ENCODE measurements at regions not wholly inside any gene's neighbourhood (a gene's known extent, or its start where the extent isn't known, plus 50 kb on each side); places are given as distances from the start of the nearest gene placed in this dataset.
A peak's percentile ranks its signal among the peaks of the same experiment; 100 is the strongest.

GRCh38 chr3:40876009-40876408 is 323.3 kb upstream of the CTNNB1 start:
- 94 to 97% methylated on average over 5 of the region's 5 CpGs for WGBS, 2 donors
- H3K4me1 ChIP-seq: peaks cover 22% of the 10 kb centered on the region
- intact Hi-C loops (cut with DNase I; ENCODE audit: low total_unique reads): no loop called here
- no peak for DNase-seq
- H3K9me3 ChIP-seq: no peaks in the 10 kb centered on the region
- H3K36me3 ChIP-seq (ENCODE audit: low read depth, missing control alignments): no peaks in the 10 kb centered on the region
- H3K4me3 ChIP-seq: no peak overlapping the region
- no peak for TF ChIP-seq POLR2A (IDR thresholded peaks at IDR 0.05)
- no peak for TF ChIP-seq CTCF (IDR thresholded peaks at IDR 0.05)
- H3K27ac ChIP-seq: no peak overlapping the region
- no peaks in the 10 kb centered on the region for H3K27me3 ChIP-seq

- Histone ChIP-seq H3K27me3 (no peaks in the 10 kb centered on the region), H3K27ac (no peak overlapping the region), H3K4me1 (peaks cover 22% of the 10 kb centered on the region), H3K4me3 (no peak overlapping the region), H3K9me3 (no peaks in the 10 kb centered on the region), H3K36me3 (ENCODE audit: low read depth, missing control alignments) (no peaks in the 10 kb centered on the region)
- 98 to 100% methylated on average over 2 of the region's 2 CpGs for WGBS, 2 donors
- no peak for TF ChIP-seq CTCF (IDR thresholded peaks at IDR 0.05)
- TF ChIP-seq POLR2A (IDR thresholded peaks at IDR 0.05): no peak
- intact Hi-C loops (cut with DNase I; ENCODE audit: low total_unique reads): no loop called here
- DNase-seq: no peak
Observed at GRCh38 chr3:40876496-40876895, 322.8 kb upstream of the CTNNB1 start.

GRCh38 chr3:40877631-40878463 is 321.5 kb upstream of the CTNNB1 start:
- H3K36me3 ChIP-seq (ENCODE audit: low read depth, missing control alignments): no peaks in the 10 kb centered on the region
- H3K9me3 ChIP-seq: no peaks in the 10 kb centered on the region
- TF ChIP-seq POLR2A (IDR thresholded peaks at IDR 0.05) (no peak), CTCF (IDR thresholded peaks at IDR 0.05) (no peak)
- H3K27ac ChIP-seq: peak overlapping the region in 1 of 2 donors; percentile 67
- no peaks in the 10 kb centered on the region for H3K27me3 ChIP-seq
- intact Hi-C loops (cut with DNase I; ENCODE audit: low total_unique reads): no loop called here
- DNase-seq: peak; percentile 72
- peaks cover 22% of the 10 kb centered on the region for H3K4me1 ChIP-seq
- H3K4me3 ChIP-seq: no peak overlapping the region
- WGBS, 2 donors: 25 to 39% methylated on average over 10 to 11 of the region's 11 CpGs

GRCh38 chr3:40878464-40878905 is 320.8 kb upstream of the CTNNB1 start:
- no peak for DNase-seq
- H3K27me3 ChIP-seq: no peaks in the 10 kb centered on the region
- 37 to 38% methylated on average over 3 of the region's 3 CpGs for WGBS, 2 donors
- TF ChIP-seq CTCF (IDR thresholded peaks at IDR 0.05) (no peak), POLR2A (IDR thresholded peaks at IDR 0.05) (no peak)
- peaks cover 22% of the 10 kb centered on the region for H3K4me1 ChIP-seq
- peak overlapping the region in 1 of 2 donors; percentile 34 for H3K27ac ChIP-seq
- no peaks in the 10 kb centered on the region for H3K36me3 ChIP-seq (ENCODE audit: low read depth, missing control alignments)
- no peak overlapping the region for H3K4me3 ChIP-seq
- H3K9me3 ChIP-seq: no peaks in the 10 kb centered on the region
- intact Hi-C loops (cut with DNase I; ENCODE audit: low total_unique reads): no loop called here

- Histone ChIP-seq H3K9me3 (no peaks in the 10 kb centered on the region), H3K4me1 (no peaks in the 10 kb centered on the region), H3K36me3 (ENCODE audit: low read depth, missing control alignments) (no peaks in the 10 kb centered on the region), H3K27me3 (no peaks in the 10 kb centered on the region), H3K27ac (no peak overlapping the region), H3K4me3 (no peak overlapping the region)
- no peak for TF ChIP-seq CTCF (IDR thresholded peaks at IDR 0.05)
- TF ChIP-seq POLR2A (IDR thresholded peaks at IDR 0.05): no peak
- no peak for DNase-seq
- WGBS, 2 donors: 88 to 91% methylated on average over 5 of the region's 5 CpGs
- intact Hi-C loops (cut with DNase I; ENCODE audit: low total_unique reads): no loop called here
Observed at GRCh38 chr3:40885430-40885829, 313.9 kb upstream of the CTNNB1 start.

Data from testis (tissue), 2 donors.